SIG-M5 (cell line): ENCODE measurements at regions not wholly inside any gene's neighbourhood (a gene's known extent, or its start where the extent isn't known, plus 50 kb on each side); places are given as distances from the start of the nearest gene placed in this dataset.

Source experiments
- DNase-seq: peaks from one replicate; lab custom pipeline; 2025; lab: John Stamatoyannopoulos, UW

GRCh38 chr2:56615760-56616159 lies 432.0 kb downstream of the CCDC85A start:
- no peak for DNase-seq

GRCh38 chr2:56624181-56624580 lies 440.4 kb downstream of the CCDC85A start:
- DNase-seq, result no peak

- no peak for DNase-seq
These were observed 443.1 kb downstream of the CCDC85A start for GRCh38 chr2:56626927-56627326.

- no peak for DNase-seq
These were observed 446.5 kb downstream of the CCDC85A start for GRCh38 chr2:56630286-56630685.

DNA sequence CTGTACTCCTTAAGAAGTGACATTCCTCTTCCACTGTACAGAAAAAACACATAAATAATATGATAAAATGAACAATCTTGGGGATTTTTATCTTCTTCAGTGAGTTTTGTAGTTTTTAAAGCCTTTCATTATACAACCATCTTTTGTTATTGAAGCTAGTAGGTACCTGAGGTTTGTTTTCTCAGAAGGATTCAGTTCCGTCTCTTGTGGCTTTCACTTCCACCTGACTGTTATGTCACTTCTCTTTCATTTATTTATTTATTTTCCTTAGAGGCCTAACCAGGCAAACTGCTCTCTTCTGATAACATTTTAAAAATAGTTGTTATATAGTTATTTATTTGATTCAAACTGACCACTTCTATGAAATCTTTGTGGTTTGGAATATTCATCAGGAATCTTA lies 464.2 kb downstream of the CCDC85A start:
- DNase-seq, result no peak

DNA sequence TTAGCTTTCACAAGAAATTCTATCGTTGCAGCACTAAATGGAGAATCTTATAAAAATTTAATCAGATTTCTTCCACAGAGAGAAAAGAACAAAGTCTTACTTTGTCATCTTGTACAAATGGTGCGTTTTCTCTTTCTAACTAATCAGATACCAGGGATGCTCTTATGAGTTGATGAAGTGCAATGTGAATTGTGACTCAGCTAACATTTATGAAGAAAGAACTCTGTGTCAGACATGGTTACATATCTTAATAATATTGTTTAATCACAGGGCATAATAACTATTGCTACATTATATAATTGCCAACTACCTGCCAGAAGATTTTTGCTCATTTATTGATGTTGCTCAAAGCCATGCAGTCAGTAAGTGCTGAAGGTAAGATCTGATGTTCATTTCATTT lies 465.0 kb downstream of the CCDC85A start:
- DNase-seq, result no peak

GRCh38 chr2:56654936-56655335 lies 471.1 kb downstream of the CCDC85A start:
- no peak for DNase-seq

GRCh38 chr2:56656826-56657225 lies 473.0 kb downstream of the CCDC85A start:
- DNase-seq, result no peak

DNA sequence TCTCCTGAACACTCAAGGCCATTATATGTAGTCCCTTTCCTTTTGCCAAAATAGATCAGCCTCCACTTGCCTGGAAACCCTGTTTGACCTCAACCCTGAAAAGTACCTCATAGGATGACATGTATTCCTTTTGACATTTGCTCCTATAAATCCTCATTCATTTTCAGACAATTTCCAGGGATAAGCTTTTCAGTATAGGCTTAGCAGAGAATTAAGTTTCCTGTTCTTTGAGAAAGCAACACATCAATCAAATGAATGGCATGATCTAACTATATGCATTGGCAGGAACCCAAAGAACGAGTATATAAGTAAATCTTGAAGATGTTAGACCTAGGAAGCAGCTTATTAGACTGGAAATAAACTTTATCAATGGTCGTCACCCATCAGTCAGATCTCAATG lies 483.0 kb downstream of the CCDC85A start:
- no peak for DNase-seq

GRCh38 chr2:56671973-56672569 lies 488.3 kb downstream of the CCDC85A start:
- DNase-seq, result no peak

GRCh38 chr2:56674084-56674483 lies 490.3 kb downstream of the CCDC85A start:
- DNase-seq, result no peak

DNA sequence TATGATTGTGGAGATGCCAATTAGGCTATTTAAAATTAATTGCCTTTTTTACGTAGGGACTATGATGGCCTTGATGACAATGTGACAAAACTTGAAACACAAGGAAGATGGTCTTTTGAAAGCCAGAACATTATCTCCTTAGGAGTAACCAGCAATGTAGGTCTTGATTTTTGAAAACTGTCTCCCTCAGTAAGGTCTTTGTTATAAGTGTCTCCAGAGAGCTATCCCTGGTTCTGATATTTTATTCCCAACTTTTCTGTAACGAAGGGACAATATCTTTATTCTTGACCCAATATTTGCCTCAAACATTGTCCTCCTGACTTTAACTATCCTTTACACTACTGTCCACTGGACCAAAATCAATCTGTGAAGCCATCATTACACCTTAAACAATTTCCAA lies 493.2 kb downstream of the CCDC85A start:
- no peak for DNase-seq

DNA sequence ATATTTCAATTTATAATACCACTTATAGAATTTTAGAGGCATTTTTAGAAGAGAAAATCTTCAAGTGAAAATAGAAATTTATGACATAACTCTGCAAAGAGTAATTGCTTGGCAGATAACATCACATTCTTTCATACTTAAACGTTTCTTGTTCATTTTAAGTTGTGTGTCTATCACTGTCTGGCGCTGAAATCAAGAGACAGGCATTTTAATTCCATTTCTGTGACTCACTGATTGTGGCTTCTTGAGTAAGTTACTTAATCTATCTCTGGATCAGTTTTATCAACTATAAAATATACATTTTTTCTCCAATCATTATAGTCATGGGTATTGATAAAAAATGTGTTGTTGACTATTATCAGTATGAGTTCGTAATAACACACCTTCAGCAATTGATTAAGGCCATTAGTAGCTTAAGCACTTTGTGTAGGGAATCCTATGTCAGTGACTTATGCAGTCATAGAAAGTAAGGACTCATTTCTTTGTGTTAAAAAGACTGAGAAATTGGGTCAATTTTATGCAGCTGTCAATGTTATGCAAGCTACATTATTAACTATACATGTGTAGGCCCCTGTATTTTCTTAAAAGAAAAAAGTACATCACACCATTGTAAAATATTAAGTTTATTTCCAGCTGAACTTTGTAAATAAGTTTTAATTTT lies 497.3 kb downstream of the CCDC85A start:
- DNase-seq, result no peak

DNA sequence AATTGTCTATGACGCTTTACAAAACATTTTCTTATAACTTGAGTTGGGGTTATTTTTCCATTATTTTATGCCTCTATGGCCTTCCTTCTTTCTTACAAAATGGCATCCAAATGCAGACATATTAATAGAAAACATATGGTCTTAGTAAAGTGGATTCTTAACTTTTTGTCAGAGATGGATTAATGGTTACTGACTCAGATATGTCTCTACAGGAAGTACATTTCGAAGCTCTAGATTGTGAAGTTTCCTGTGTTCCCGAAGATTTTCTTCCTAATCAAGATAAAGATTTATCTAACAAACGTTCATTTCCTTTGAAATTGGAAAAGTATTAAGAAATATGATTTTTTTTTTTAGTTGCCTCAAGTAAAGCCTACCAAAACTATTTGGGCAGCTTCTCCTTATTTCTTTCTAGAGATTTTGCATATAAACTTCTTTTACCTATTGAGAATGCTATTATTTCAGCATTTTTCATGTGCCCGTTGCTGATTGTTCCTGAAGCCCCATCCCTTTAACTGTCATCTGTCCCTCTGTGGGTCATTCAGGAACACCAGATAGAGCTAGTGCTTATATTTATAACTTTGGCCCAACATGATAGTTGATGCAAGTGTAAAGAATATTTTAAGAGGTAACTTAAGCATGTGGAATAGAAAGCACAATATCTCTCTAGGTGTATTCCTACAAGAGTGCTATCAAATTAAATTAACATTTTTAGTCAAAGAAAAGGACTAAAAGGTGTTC lies 498.0 kb downstream of the CCDC85A start:
- no peak for DNase-seq

- DNase-seq, result no peak
These were observed 498.6 kb downstream of the CCDC85A start for GRCh38 chr2:56682397-56682760.

DNA sequence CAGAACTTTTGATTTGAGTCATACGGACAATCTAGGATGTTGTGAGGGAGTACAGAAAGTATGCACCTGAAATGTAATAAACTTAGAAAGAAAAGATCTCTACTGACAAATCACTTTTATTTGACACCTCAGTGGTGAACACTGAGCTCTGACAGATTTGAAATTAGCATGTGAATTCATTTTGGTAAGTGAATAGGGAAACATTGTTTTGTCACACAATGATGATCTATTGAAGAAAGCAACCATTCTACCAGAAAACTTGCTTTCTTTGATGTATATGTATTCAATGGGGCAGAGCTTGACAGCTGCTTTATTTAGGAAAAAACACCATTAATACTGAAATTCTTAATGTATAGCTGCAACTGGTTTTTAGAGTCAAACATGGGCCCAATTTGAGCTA lies 500.5 kb downstream of the CCDC85A start:
- DNase-seq, result no peak

GRCh38 chr2:56685205-56685604 lies 501.4 kb downstream of the CCDC85A start:
- DNase-seq, result no peak

DNA sequence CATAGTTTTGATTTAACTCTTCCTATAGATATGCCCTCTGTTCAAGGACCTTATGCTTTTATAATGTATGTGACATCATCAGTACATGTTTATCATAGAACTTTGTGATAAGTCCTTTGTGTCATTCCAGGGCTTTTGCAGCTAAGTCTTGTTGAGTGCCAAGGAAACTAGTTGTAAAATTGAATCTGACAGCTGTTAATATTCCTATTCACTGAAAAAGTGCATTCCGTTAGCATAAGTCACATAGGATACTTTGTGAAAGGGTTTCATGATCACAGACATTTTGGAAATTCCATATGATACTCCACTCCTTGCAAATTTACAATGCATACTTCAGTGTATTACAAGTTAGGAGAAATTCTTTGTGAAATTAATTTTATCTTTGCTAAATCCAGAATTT lies 503.4 kb downstream of the CCDC85A start:
- no peak for DNase-seq

GRCh38 chr2:56688661-56689060 lies 504.9 kb downstream of the CCDC85A start:
- no peak for DNase-seq

- no peak for DNase-seq
These were observed 509.7 kb downstream of the CCDC85A start for GRCh38 chr2:56693501-56693900.

DNA sequence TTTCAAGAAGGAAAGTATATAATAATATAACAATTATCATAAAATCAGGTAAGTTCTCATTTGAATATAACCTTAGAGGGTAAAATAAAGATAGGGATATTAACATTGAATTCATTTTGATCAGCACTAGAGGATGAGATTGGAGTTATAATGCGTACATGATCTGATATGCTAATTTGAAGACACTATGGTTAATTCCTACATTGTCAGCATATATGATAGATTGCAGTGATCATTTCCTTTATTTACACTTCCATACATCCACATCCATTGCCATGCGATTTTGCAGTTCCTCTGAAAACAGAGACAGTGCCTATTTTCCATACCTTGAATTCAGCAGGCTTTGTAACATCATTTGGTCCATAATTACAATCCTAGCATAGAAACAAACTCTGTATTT lies 519.2 kb downstream of the CCDC85A start:
- no peak for DNase-seq

DNA sequence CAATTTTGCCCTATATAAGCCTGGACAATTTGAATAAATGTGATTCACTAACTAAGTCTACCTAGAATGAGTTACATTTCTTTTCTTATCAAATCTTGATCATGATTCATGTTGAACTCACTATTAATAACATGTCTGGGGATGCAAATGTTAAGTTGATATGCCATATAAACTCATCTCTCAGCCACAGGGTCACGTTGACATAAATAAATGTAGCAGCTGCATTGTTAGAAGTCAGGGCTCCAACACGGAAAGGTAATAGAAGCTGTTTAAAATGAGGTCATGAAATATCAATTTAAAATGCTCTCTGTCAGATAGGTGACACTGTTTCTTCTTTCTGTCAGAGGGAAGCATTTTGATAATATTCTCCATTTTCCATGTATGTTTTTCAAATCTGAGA lies 521.9 kb downstream of the CCDC85A start:
- DNase-seq, result no peak

GRCh38 chr2:56707218-56707617 lies 523.4 kb downstream of the CCDC85A start:
- no peak for DNase-seq

- DNase-seq, result no peak
These were observed 523.9 kb downstream of the CCDC85A start for GRCh38 chr2:56707650-56708049.
